PC-9 (cell line): ENCODE measurements at regions not wholly inside any gene's neighbourhood (a gene's known extent, or its start where the extent isn't known, plus 50 kb on each side); places are given as distances from the start of the nearest gene placed in this dataset.

Experiments used
- BruUV-seq: library from RNA; stranded (reverse); fragments of 400-500 nt; replicated peaks from 2 replicates; lab custom pipeline; 2021; lab: Mats Ljungman, UMichigan
- CTCF ChIA-PET: fragments of 300-600 bp; sonication (Branson Sonifier 250); formaldehyde crosslinking; loops from one replicate; lab custom pipeline; 2022; ENCODE audit warnings: antibody characterized with exemption; lab: Charles Lee
- POLR2A ChIA-PET: fragments of 300-600 bp; sonication (Branson Sonifier 250); formaldehyde crosslinking; loops from one replicate; lab custom pipeline; 2022; ENCODE audit warnings: antibody characterized with exemption; ENCODE audit not compliant: unreplicated experiment; lab: Charles Lee
- DNase-seq, 2 experiments: peaks; one replicate each; pipeline versions ENCODE4 v3.0.0 to v3.0.0-alpha.2; 2015 to 2022; ENCODE audit warnings: mixed read lengths in 1 of 2
- H2AFZ ChIP-seq: fragments of 200-600 bp; sonication (generic); 2 replicates; pipeline ENCODE4 v1.8.1; 2017; ENCODE audit warnings: antibody characterized with exemption
- H3F3A ChIP-seq: fragments of 200-600 bp; sonication (generic); 2 replicates; pipeline ENCODE4 v1.8.1; 2017; ENCODE audit warnings: antibody characterized with exemption, mild to moderate bottlenecking, low read depth; ENCODE audit not compliant: insufficient read depth
- H3K27ac ChIP-seq: fragments of 200-600 bp; sonication (generic); 2 replicates; pipeline ENCODE4 v1.6.1; 2016; ENCODE audit warnings: mixed run types
- H3K27me3 ChIP-seq: fragments of 200-600 bp; sonication (generic); 2 replicates; pipeline ENCODE4 v1.6.1; 2016; ENCODE audit warnings: low read depth, mixed run types; ENCODE audit not compliant: insufficient read depth
- H3K36me3 ChIP-seq: fragments of 200-600 bp; sonication (generic); 2 replicates; pipeline ENCODE4 v1.6.1; 2016; ENCODE audit warnings: low read depth, mixed run types
- H3K4me1 ChIP-seq: fragments of 200-600 bp; sonication (generic); replicated peaks from 2 replicates; pipeline ENCODE4 v1.6.1; 2016; ENCODE audit warnings: mixed run types; ENCODE audit not compliant: insufficient read depth
- H3K4me2 ChIP-seq: fragments of 200-600 bp; sonication (generic); 2 replicates; pipeline ENCODE4 v1.6.1; 2017; ENCODE audit warnings: mixed run types
- H3K4me3 ChIP-seq: fragments of 200-600 bp; sonication (generic); 2 replicates; pipeline ENCODE4 v1.6.1; 2016; ENCODE audit warnings: mixed run types
- H3K79me2 ChIP-seq: fragments of 200-600 bp; sonication (generic); 2 replicates; pipeline ENCODE4 v1.6.1; 2017; ENCODE audit warnings: low read depth, mixed run types
- H3K9me2 ChIP-seq: fragments of 200-600 bp; sonication (generic); 2 replicates; pipeline ENCODE4 v1.8.1; 2017; ENCODE audit warnings: mild to moderate bottlenecking; ENCODE audit not compliant: insufficient read depth
- H3K9me3 ChIP-seq: fragments of 200-600 bp; sonication (generic); 2 replicates; pipeline ENCODE4 v1.8.1; 2016; ENCODE audit warnings: low read depth; ENCODE audit not compliant: insufficient read depth
- H4K20me1 ChIP-seq: fragments of 200-600 bp; sonication (generic); 2 replicates; pipeline ENCODE4 v1.8.1; 2017; ENCODE audit not compliant: insufficient read depth
- CTCF ChIP-seq: fragments of 200-600 bp; sonication (generic); conservative IDR thresholded peaks from 2 replicates; pipeline ENCODE4 v1.6.1; 2017; ENCODE audit warnings: mixed run types, antibody characterized with exemption, mild to moderate bottlenecking, moderate library complexity
- EZH2 ChIP-seq: fragments of 200-600 bp; sonication (generic); IDR thresholded peaks from 2 replicates; pipeline ENCODE4 v1.8.0; 2017; ENCODE audit warnings: antibody characterized with exemption, low read depth
- intact Hi-C: fragments of 100-400 bp; cut with micrococcal nuclease; formaldehyde crosslinking; loops from one replicate; pipeline ENCODE4 v1.10.0; 2022; ENCODE audit not compliant: unreplicated experiment

GRCh38 chr1:217311766-217312165 lies 319.1 kb downstream of the GPATCH2 start:
- intact Hi-C loops, result no loop called here
- H3K4me2 ChIP-seq, result no peak overlapping the region
- POLR2A ChIA-PET, result no interaction called here
- H3K27ac ChIP-seq, result no peak overlapping the region
- no TSS peak for BruUV-seq
- no peaks in the 10 kb centered on the region for H3K9me2 ChIP-seq
- no peaks in the 10 kb centered on the region for H3K36me3 ChIP-seq
- H3K4me3 ChIP-seq, result no peak overlapping the region
- H3K79me2 ChIP-seq, result no peaks in the 10 kb centered on the region
- H3K27me3 ChIP-seq, result no peaks in the 10 kb centered on the region
- no peaks in the 10 kb centered on the region for H4K20me1 ChIP-seq
- H3F3A ChIP-seq, result no peaks in the 10 kb centered on the region
- no peak overlapping the region for H2AFZ ChIP-seq
- no peaks in the 10 kb centered on the region for H3K4me1 ChIP-seq
- TF ChIP-seq EZH2 (no peak), CTCF (no peak)
- CTCF ChIA-PET, result no interaction called here
- no peaks in the 10 kb centered on the region for H3K9me3 ChIP-seq
- DNase-seq, result no peak

- Histone ChIP-seq H3K27me3 (no peaks in the 10 kb centered on the region), H2AFZ (no peak overlapping the region), H3K27ac (no peak overlapping the region), H3K9me2 (no peaks in the 10 kb centered on the region), H3K9me3 (no peaks in the 10 kb centered on the region), H3K4me2 (no peak overlapping the region), H3K4me3 (no peak overlapping the region), H3F3A (no peaks in the 10 kb centered on the region), H4K20me1 (no peaks in the 10 kb centered on the region), H3K79me2 (no peaks in the 10 kb centered on the region), H3K4me1 (no peaks in the 10 kb centered on the region), H3K36me3 (no peaks in the 10 kb centered on the region)
- DNase-seq, result no peak
- ChIA-PET POLR2A (interaction anchor here (0.6 kb wide), 1 partner anchor 320 kb away, joined by 3 read pairs; the partner anchor contains the start of genes GPATCH2 and SPATA17), CTCF (no interaction called here)
- no peak for TF ChIP-seq CTCF
- TF ChIP-seq EZH2, result no peak
- no TSS peak for BruUV-seq
- intact Hi-C loops, result no loop called here
Observed at GRCh38 chr1:217311269-217311668, 319.6 kb downstream of the GPATCH2 start.

- no peak for DNase-seq
- TF ChIP-seq CTCF (no peak), EZH2 (no peak)
- intact Hi-C loops, result no loop called here
- Histone ChIP-seq H3K4me1 (no peaks in the 10 kb centered on the region), H3K36me3 (no peaks in the 10 kb centered on the region), H3K27ac (no peak overlapping the region), H4K20me1 (no peaks in the 10 kb centered on the region), H3K79me2 (no peaks in the 10 kb centered on the region), H2AFZ (no peak overlapping the region), H3K4me2 (no peak overlapping the region), H3K27me3 (no peaks in the 10 kb centered on the region), H3F3A (no peaks in the 10 kb centered on the region), H3K9me3 (no peaks in the 10 kb centered on the region), H3K9me2 (no peaks in the 10 kb centered on the region), H3K4me3 (no peak overlapping the region)
- BruUV-seq, result no TSS peak
- CTCF ChIA-PET, result no interaction called here
- POLR2A ChIA-PET, result no interaction called here
Observed at GRCh38 chr1:217281332-217281731, 349.6 kb downstream of the GPATCH2 start.
